Cardiac septum (tissue), 1 donor: ENCODE measurements at regions not wholly inside any gene's neighbourhood (a gene's known extent, or its start where the extent isn't known, plus 50 kb on each side); places are given as distances from the start of the nearest gene placed in this dataset.

ENCODE experiments used
- DNase-seq: peaks from one replicate; pipeline ENCODE4 v3.0.0-alpha.2; 2020; ENCODE audit warnings: low spot score
- intact Hi-C: fragments of 100-400 bp; cut with DNase I; formaldehyde crosslinking; loops from one replicate; pipeline ENCODE4 v1.14.0; 2022
- donor health status: DM: no; HTN: no; CAD: no.

- DNase-seq, result no peak
- intact Hi-C loops, result no loop called here
Observed at GRCh38 chrX:148426467-148426866, 74.0 kb upstream of the AFF2 start.

GRCh38 chrX:148441387-148441786 is 59.0 kb upstream of the AFF2 start:
- intact Hi-C loops, result no loop called here

GRCh38 chrX:148443216-148443615 is 57.2 kb upstream of the AFF2 start:
- DNase-seq, result no peak
- intact Hi-C loops, result no loop called here

More at GRCh38 chrX:148441387-148441786, 59.0 kb upstream of the AFF2 start:
- no peak for DNase-seq

GRCh38 chrX:148448686-148449085 is 51.7 kb upstream of the AFF2 start:
- intact Hi-C loops, result no loop called here
- DNase-seq, result no peak
